Glomerular visceral epithelial cell (primary cell): ENCODE measurements at regions not wholly inside any gene's neighbourhood (a gene's known extent, or its start where the extent isn't known, plus 50 kb on each side); places are given as distances from the start of the nearest gene placed in this dataset.
"Not testable (repeated sequence)": the region's sequence is repeated elsewhere in the genome, so short reads cannot be mapped to it uniquely, and the experiment has no call there.

Experiments
- DNase-seq: peaks from one replicate; pipeline ENCODE4 v3.0.0-alpha.2; 2016; ENCODE audit errors: extremely low spot score

- DNase-seq: no peak
Measured at GRCh38 chr16:60681043-60681442, 1355.2 kb downstream of the CDH8 start.

- DNase-seq: no peak
Measured at GRCh38 chr16:60675022-60675421, 1361.2 kb downstream of the CDH8 start.

- DNase-seq: no peak
Measured at GRCh38 chr16:60674241-60674640, 1362.0 kb downstream of the CDH8 start.

- no peak for DNase-seq
Measured at GRCh38 chr16:60655514-60656153, 1380.6 kb downstream of the CDH8 start.

- no peak for DNase-seq
Measured at GRCh38 chr16:60651346-60651745, 1384.9 kb downstream of the CDH8 start.

GRCh38 chr16:60648290-60648689, 1387.9 kb downstream of the CDH8 start:
- DNase-seq: no peak

- not testable (repeated sequence) for DNase-seq
Measured at GRCh38 chr16:60647388-60647787, 1388.8 kb downstream of the CDH8 start.

GRCh38 chr16:60646631-60647030, 1389.6 kb downstream of the CDH8 start:
- no peak for DNase-seq

GRCh38 chr16:60645541-60645940, 1390.7 kb downstream of the CDH8 start:
- DNase-seq: no peak

GRCh38 chr16:60642956-60643355, 1393.3 kb downstream of the CDH8 start:
- no peak for DNase-seq

- DNase-seq: no peak
Measured at GRCh38 chr16:60641067-60641665, 1395.1 kb downstream of the CDH8 start.

GRCh38 chr16:60640038-60640437, 1396.2 kb downstream of the CDH8 start:
- DNase-seq: no peak

GRCh38 chr16:60636636-60637035, 1399.6 kb downstream of the CDH8 start:
- DNase-seq: not testable (repeated sequence)

- DNase-seq: no peak
Measured at GRCh38 chr16:60636117-60636516, 1400.1 kb downstream of the CDH8 start.

- DNase-seq: no peak
Measured at GRCh38 chr16:60635548-60635947, 1400.7 kb downstream of the CDH8 start.

- DNase-seq: no peak
Measured at GRCh38 chr16:60611844-60612243, 1424.4 kb downstream of the CDH8 start.

GRCh38 chr16:60608971-60609370, 1427.3 kb downstream of the CDH8 start:
- no peak for DNase-seq

- not testable (repeated sequence) for DNase-seq
Measured at GRCh38 chr16:60605652-60606051, 1430.6 kb downstream of the CDH8 start.

GRCh38 chr16:60605176-60605575, 1431.1 kb downstream of the CDH8 start:
- DNase-seq: no peak

- no peak for DNase-seq
Measured at GRCh38 chr16:60586493-60586892, 1449.7 kb downstream of the CDH8 start.

- DNase-seq: no peak
Measured at GRCh38 chr16:60582528-60582927, 1453.7 kb downstream of the CDH8 start.

GRCh38 chr16:60566901-60567300, 1469.3 kb downstream of the CDH8 start:
- no peak for DNase-seq

GRCh38 chr16:60564588-60564987, 1471.7 kb downstream of the CDH8 start:
- DNase-seq: no peak

GRCh38 chr16:60563166-60563565, 1473.1 kb downstream of the CDH8 start:
- no peak for DNase-seq
